Globus pallidus (tissue), 1 donor: ENCODE measurements at regions not wholly inside any gene's neighbourhood (a gene's known extent, or its start where the extent isn't known, plus 50 kb on each side); places are given as distances from the start of the nearest gene placed in this dataset.
A peak's percentile ranks its signal among the peaks of the same experiment; 100 is the strongest.
"Not testable (repeated sequence)": the region's sequence is repeated elsewhere in the genome, so short reads cannot be mapped to it uniquely, and the experiment has no call there.

Source experiments
- DNase-seq: peaks from one replicate; pipeline ENCODE4 v3.0.0-alpha.2; 2015; ENCODE audit warnings: low spot score

DNA sequence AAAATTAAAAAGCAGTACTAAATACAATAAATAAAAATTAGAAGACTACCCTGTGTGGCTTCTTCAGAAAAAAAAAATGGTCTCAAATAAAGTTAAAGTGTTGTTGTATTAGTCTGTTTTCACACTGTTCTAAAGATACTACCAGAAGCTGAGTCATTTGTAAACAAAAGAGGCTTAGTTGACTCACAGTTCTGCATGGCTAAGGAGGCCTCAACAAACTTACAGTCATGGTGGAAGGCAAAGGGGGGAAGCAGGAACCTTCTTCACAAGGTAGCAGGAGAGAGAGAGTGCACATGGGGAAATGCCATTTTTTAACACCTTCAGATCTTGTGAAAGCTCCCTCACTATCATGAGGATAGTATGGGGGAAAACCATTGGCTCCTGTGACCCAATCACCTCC, 612.8 kb downstream of the RNF144A start:
- DNase-seq: no peak

DNA sequence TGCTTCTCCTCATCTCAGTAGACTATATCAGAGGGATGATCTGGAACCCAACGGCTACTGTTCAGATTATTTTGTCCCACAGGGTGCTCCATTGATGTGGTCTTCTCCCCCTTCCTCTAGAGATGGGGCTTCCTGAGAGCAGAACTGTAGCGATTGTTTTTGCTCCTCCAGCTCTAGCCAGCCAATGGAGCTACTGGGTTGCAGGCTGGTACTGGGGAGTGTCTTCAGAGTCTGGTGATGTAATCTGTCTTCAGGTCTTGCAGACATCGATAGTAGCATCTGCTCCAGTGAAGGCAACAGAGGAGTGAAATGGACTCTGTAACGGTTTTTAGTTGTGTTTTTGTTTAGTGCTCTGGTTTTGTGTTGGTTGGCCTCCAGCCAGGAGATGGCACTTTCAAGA, 621.9 kb downstream of the RNF144A start:
- DNase-seq: no peak

DNA sequence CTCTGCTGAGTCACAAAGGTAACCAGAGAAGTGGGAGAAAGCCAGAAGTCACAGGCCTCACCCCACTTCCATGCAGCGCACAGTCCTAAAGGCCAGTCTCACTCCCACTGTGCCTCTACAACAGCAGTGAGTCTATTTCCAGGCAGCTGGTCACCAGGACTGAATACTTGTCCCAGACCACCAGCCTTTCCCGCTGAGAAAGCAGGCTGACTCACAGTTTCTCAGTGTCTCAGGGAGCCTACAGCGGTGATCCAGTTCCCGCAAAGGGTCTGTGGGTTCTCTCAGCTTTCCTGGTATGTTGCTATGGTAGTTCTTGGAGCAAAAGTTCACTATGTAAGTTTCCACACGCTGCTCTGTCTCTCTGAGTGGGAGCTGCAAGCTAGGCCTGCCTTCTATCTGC, 622.5 kb downstream of the RNF144A start:
- DNase-seq: no peak

- no peak for DNase-seq
These were observed 635.8 kb downstream of the RNF144A start for GRCh38 chr2:7552825-7553570.

DNA sequence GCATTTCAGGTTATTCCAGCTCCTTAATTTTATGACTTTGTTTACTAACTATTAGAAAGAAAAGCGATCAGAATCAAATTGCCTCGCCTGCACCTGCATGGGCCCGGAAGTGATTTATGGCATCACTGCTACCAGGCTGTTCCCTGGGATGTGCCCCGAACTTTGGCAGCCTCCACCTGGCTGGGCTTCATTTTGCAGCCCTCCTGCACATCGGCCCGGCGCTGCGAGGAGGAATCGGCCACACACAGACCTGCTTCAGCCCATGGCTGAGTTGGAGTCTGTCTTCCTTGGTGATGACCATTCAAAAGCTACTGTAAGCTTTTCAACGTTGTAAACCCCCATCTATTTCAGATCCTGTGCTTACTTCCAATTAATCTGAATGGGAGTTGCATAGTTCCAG, 638.0 kb downstream of the RNF144A start:
- no peak for DNase-seq

- DNase-seq: no peak
These were observed 640.2 kb downstream of the RNF144A start for GRCh38 chr2:7557376-7557775.

DNA sequence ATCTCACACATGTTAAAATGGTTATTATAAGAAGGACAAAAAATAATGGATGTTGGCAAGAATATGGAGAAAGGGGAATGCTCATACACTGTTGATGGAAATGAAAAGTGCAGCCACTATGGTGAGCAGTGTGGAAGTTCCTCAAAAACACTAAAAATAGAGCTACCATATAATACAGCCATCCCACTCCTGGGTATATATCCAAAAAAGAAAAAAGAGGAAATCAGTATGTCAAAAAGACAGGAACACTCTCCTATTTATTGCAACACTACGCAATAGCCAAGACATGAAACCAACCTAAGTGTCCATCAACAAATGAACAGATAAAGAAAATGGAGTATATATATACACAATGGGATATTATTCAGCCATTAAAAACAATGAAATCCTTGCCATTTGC, 642.6 kb downstream of the RNF144A start:
- DNase-seq: no peak

- DNase-seq: no peak
These were observed 649.2 kb downstream of the RNF144A start for GRCh38 chr2:7566382-7566881.

- not testable (repeated sequence) for DNase-seq
These were observed 649.9 kb downstream of the RNF144A start for GRCh38 chr2:7567116-7567515.

- DNase-seq: no peak
These were observed 650.4 kb downstream of the RNF144A start for GRCh38 chr2:7567646-7568045.

DNA sequence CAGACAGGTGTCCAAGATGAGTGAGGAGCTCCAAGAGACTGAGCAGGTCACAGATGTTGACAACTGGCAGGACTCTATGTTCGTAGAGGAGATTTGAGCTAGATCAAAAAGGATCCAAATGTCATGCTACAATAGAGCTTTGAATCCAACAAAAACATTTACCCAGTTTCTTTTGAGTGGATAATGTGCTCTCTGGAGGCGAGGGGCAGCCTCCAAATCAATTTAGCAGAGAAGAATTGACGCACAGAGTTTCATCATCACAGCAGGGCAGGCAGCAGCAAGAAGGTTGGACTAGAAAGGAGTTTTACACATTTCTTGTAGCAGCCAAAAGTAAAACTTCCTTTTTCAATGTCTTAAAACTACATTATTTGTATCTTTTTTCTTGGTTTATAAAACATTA, 653.0 kb downstream of the RNF144A start:
- DNase-seq: no peak

DNA sequence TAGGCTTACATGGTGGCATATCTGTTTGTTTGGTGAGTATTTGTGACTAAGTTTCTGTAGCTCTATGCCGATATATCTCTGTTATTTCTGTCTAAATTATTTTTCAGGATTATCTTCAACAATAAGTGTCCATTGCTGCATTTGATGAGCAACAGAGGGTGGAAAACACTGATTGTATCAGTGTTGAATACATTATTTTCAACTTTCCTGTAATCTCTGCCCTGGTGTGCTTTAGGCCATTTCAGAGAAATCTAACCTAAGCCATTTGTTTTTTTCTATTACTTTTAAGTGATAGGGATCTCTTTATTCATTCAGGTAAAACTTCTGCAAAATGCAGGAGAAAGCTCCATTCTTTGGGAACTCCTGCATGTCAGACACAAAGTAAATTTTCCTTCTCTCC, 654.5 kb downstream of the RNF144A start:
- DNase-seq: no peak

DNA sequence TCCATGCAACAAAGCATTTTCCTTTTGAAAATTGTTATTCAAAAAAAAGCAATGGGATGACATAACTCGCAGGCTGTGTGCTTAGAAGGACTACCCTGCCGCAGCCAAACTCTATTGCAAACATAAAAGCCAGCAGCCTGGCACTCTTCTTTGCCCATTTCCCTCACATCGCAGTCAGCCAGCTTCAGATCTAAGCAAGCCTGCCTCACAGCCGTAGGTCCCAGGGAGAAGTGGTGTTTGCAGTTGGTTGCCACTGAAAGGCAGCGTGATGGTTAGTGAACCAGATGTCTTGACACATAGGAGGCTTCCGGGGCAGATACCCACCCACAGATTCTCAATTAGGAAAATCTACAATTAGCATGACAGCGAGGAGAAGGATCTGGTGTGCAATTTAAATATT, 655.2 kb downstream of the RNF144A start:
- DNase-seq: peak; percentile 3

GRCh38 chr2:7573166-7573825, 656.1 kb downstream of the RNF144A start:
- peak; percentile 16 for DNase-seq

DNA sequence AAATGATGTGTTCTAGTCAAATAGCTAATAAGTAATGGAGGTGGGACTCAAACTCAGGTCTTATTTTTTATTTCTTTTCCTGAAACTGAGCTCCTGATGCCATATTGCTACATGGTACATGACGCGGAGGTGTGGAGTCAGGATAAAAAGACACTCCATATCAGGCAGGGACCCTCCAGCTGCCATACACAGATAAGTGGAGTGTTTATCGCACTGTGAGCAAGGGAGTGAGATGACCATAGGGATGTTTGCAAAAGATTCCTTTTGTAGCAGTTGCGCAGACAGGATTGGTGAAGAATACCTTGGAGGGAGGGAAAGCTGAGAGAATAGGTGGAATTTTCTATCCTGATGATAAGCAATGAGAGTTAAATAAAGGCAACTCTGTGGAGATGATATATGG, 657.2 kb downstream of the RNF144A start:
- DNase-seq: no peak

- no peak for DNase-seq
These were observed 660.6 kb downstream of the RNF144A start for GRCh38 chr2:7577769-7578168.

- DNase-seq: no peak
These were observed 666.8 kb downstream of the RNF144A start for GRCh38 chr2:7584017-7584416.

GRCh38 chr2:7586898-7587297, 669.7 kb downstream of the RNF144A start:
- no peak for DNase-seq

DNA sequence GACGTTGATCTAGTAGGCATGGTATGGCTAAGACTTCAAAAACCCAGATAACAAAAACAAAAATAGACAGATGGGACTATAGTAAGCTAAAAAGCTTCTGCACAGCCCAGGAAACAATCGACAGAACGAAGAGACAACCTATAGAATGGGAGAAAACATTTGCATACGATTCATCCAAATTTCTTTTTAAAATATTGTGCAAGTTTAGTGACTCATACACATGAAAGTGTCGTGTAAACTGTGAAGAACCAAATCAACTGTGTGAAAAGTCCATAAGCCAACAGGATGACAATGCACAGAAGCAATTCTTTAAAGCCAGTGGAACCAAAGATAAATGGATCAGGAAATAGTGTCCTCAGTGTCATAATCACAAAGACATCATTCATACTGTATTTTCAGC, 671.1 kb downstream of the RNF144A start:
- no peak for DNase-seq

GRCh38 chr2:7592618-7593140, 675.5 kb downstream of the RNF144A start:
- DNase-seq: no peak

DNA sequence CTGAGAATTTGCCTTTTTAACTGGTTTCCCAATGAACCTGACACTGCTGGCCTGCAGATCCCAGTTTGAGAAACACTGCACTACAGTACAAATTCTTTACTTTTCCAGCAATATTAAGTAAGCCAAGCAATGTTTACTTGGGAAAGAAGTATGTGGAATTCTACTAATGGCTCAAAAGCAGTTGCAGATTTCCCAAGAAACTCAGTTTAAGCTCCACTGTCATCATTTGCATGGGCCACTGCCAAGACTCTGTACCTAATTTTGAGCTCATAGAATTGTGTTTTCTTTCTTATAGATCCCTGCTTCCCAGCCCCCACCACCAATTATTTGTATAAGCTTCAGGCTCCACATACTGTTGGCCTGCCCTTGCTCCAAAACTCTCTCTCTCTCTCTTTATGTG, 676.1 kb downstream of the RNF144A start:
- no peak for DNase-seq

- no peak for DNase-seq
These were observed 677.0 kb downstream of the RNF144A start for GRCh38 chr2:7594211-7594610.

DNA sequence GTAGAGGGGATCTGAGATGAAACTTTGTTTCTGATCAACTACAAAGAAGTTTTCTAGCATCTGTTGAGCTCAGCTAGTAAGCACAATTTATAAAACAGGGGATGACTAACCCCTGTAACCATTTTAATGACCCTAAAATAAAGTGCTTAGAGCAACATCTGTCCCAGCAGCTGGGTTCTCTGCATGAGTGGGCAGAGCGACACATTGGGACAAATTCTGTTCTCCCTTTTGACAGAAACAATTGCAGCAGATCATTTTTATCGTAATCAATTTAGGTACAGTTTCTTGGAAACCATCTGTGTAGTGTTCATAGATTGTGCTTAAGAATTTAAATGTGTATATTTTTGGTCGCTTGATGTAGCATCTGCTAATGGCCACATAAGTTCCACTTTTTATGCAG, 678.0 kb downstream of the RNF144A start:
- DNase-seq: no peak
